ENCODE measurements at regions not wholly inside any gene's neighbourhood (a gene's known extent, or its start where the extent isn't known, plus 50 kb on each side); places are given as distances from the start of the nearest gene placed in this dataset.

DNA sequence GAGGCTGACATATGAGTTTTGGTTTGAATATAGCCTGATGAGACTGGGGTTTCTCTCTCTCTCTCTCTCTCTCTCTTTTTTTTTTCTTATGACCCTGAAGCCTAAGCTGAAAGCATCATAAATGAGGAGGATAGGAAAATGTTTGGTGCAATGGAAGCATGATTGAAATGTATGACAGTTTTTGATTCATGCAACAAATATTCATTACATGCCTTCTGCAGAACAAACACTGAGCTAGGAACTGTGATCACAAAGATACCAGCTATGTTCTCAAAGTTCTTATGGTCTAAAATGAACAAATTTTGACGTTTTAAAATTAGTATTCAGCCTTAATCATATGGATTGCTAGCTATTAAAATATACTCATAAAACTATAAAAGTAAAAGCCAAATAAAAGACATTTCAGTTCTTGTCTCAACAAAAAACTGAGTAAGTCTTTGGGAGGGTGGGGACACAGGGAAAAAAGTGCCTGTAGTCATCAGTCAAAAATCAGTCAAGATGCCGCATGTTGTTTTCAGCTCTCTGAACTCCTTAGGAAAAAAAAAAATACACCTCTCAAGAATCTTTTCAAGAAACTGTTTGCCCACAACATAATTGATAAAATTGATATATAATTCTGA is 57.2 kb downstream of the NKX6-1 start:
- DNase-seq = no peak

DNA sequence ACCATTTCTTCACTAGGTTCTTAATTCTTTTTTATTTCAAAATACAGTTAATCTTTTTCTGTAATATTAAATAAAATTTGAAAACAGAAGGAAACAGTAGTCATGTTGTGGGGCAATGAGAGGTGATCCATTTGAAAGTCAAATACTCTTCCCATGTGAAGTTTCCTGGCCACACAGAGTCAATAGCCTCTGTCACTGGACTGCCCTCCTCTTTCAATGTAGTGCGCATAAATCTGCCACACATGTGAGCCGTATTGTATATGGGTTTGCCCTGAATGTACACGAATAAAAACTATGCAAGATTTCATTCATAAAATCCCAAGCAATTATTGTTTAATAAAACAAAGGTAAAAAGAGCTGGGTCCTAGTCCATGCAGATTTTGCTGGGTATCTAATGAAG is 59.1 kb downstream of the NKX6-1 start:
- no peak for DNase-seq

DNA sequence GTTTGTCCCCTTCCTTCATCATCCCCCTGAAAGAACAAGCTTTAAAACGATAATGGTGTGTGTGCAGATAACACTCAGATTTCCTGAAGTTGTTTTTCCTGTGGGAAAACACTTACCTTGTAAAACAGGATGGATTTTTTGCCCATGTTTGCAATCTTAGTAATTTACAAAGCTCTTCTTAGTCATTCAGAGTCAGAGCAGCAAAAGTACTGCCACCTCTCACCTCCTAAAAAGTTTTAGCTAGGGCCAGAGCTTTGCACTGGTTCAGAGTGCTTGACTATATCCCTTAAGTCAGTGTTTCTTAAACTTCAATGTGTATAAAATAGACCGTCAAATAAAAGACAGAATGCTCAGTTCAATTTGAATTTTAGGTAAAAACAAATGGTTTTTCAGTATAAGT is 62.3 kb downstream of the NKX6-1 start:
- DNase-seq = no peak

DNA sequence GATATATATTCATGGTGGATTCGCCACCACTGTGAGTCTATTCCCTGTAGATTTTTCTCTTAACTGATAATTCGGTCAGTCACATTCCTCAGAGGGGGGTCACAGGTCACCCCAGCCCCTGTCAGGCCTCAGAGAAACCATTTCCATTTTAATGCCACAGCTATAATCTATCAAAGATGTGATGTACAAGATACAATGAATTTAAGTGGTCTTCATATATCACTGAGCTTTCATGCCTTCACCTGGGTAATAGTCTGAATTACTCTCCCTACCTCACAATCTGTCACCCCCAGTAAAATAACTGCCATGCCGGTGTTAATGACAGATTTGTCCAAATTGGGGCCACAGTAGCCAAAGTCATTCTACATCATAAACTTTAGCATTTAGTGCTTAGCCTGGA is 64.7 kb downstream of the NKX6-1 start:
- no peak for DNase-seq

DNA sequence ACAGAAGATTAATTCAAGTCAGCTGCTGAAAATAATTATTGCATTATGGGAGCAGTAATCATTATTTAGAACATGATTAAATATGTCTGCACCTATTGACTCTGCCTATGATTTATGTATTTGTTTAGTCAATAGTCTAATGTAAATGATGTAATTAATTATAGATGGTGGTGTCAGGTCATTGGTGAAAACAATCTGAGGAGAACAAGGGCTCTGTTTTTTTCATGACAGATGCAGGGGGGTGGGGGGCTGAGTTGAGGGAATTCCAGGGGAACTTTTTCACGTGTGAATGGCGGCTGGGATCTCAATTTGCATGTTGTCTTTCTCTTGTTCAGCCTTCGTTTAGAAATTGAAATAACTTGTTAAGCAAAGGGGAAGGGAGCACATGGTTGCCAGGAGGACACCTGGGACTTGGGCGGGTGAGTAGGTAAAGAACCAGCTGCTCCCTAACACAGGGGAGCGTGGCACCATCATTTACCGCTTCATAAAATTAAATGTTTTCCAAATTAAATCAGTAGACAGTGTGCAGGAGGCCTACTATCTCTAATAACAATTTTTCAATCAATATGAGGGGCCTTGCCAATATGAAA is 65.4 kb downstream of the NKX6-1 start:
- DNase-seq = no peak

DNA sequence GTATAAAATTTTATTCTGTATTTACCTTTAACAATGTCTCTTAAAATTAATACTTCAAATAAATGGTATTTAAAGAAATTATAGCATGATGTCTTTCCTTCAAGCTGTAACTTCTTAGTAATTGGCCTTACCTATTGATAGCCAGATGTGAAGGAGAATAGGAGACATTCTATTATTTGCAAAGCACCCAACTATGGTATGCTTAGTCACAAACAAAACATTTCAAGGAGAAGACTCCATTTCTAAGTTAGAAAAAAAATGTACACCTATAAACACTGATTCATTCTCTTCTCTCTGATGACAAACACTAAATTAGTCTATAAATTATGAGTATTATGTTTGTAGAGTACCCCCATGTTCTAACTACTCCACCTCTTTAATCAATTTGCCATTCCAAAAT is 66.4 kb downstream of the NKX6-1 start:
- DNase-seq = no peak

DNA sequence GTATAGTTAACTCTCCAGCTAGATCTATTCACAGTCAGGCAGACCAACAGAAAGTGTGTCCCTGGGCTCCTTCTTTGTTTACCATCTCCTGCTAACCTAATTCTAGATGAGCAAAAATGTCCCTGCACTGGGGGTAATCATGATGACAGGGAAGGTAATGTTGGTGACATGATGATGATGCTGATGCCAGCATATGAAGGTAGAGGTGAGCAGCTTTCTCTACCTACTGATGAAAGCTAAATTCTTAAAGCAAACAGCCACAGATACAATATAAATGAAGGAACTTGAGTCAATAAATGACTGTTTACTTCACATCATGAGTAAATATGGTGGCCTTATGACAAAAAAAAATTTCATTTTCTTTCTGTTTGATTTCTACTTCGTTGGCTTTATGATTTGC is 78.5 kb downstream of the NKX6-1 start:
- DNase-seq = no peak

DNA sequence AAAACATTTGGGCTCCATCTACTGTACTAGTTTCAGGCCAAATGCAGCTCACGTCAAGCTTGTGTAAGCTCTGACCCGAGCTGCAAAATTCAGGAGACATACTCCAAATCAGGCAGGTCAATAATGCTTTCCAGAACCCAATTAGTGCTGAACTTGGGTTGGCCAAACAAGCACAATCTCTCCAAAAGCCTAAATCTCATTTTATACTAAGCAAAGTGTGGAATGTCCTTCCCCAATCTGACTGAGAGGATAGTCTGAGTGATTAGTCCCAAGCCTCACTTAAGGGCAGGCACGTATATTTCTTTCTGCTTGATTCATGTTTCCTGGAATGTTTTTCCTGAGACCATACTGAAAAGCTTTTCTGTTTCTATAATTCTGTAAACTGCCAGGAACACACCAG is 79.9 kb downstream of the NKX6-1 start:
- no peak for DNase-seq

DNA sequence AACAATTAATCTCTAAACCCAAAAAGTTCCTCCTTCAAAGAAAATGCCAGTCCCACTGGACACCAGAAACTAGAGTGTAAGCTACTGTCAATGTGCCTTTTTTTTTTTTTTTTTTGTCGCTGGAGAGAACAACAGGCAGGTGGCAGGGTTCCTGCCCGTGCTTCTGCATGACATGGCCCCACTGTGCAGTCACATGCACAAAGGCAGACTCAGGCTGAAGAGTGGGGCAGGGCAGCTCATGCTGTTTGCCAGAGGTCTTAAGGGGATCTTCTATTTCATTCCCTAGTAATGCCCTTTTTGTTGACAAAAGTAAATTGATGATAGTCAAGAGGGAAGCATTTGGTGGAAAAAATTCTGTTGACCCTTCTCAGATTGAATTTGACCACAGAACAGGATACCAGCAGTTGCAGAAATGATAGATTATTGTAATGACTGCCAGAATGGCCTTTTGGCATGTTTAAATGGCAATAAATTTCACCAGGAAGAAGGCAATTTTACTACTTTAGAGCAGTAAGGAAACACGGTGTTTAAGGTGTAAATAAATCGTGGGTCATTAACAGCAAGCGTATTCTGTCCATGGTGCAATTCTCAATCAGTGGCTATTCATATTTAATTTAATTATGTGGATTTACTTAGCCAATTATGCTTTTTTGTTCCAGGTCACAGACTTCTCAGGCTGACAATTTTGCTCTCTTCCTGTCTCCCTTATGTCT is 80.9 kb downstream of the NKX6-1 start:
- DNase-seq = no peak

DNA sequence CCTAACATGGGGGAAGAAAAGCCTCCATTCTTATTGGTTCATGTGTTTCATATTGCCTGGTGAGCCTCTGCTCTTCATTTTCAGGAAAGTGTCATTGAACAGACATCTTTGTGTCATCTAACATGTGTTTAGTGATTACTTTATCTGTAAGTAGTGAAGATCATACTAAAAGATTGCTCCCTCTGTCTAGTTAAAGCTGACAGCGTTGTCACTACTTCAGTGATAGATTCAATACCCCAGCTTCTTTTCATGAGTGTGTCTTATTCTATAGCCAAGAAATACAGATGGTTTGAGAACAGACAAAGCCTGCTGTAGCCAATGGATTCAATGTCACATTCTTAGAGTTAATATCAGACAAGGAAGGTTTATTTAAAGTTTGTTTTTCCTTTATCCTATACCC is 85.1 kb downstream of the NKX6-1 start:
- DNase-seq = no peak

DNA sequence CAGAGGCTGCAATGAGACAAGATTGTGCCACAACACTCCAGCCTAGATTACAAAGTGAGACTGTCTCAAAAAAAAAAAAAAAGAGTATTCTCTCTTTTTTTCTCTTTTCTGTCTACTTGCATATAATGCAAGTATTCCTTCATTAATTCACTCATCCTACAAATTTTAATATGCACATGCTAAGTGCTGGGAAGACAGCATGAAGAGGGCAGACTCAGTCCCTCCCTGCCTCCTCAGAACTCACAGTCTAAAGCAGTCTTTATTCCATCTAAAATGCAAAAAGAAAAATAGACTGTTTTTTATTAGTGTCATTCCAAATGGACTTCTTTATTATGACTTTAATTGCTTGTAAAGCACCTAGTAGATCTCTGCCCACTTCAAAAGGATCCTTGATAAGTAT is 85.6 kb downstream of the NKX6-1 start:
- DNase-seq = no peak

DNA sequence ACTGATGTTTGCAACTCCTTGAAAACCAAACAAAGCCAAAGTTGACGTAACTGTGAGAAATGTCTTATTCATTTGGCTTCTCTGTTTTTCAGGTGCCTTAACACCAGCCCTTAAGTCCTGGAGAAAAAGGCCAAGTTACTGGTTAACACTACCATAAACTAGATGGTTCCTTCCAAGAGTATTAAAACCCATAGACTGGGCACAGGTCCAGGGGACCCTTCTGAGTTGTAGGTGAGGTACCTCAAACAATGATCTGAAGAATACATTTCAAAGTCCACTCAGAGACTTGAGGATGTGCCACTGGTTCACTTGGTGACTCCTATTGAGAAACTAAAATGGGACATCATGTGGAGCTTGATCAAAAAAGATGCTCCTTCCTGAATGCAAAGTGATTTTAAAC is 87.0 kb downstream of the NKX6-1 start:
- DNase-seq = no peak

DNA sequence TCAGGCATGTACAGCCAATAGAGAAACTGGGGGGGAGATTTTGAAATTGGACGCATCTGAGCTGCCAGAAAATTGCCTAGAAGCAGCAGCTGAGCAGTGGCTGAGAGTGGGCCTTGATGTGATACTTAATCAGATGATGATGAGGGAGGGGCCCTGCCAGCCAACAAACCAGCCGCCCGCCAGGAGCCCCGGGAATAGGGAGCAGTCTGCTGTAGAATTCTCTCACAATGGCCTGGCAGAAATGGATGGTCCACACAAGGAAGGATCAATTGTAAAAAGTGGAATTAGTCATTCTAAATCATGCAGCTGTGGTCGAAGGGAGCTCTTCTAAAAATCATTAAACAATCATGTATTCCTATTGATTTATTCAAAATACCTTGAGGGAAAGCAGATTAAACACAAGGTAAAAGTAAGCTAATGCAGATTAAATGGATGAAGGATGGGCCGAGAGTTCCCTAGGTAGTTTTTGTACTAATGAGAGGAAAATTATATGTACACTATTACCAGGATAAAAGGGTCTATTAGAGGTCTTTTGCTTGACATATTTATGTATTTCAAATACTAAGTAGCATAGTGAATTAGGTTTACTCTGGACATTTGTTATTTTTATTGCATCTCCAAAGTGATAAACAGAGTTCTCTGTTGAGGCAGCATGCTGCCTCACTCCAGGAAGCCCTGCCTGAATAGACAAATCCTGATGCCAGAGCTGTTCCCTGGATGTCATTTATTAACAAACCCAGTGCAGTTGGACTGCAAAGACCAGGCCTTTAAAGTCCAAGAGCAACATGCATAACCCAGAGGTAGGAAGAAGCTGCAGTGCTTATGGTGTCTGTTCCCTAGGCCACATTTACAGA is 91.3 kb downstream of the NKX6-1 start:
- no peak for DNase-seq

DNA sequence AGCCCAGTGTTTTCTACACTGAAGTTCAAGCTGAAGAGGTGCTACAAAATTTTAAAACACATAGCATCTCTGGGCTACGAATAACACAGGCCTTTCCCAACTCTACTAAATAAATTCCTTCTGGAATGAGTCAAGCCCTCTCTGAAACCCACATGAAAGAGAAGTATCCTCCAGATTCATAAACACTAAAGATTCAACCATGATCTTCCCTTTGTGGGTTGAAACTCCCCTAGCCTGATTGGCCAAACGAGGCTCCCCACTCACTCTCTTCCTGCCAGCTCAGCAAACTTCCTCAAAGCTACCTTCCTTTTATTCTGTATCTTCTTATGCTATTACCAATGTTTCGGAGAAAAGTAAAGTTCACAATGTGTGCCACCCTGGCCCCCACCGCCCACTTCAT is 95.4 kb downstream of the NKX6-1 start:
- DNase-seq = no peak

DNA sequence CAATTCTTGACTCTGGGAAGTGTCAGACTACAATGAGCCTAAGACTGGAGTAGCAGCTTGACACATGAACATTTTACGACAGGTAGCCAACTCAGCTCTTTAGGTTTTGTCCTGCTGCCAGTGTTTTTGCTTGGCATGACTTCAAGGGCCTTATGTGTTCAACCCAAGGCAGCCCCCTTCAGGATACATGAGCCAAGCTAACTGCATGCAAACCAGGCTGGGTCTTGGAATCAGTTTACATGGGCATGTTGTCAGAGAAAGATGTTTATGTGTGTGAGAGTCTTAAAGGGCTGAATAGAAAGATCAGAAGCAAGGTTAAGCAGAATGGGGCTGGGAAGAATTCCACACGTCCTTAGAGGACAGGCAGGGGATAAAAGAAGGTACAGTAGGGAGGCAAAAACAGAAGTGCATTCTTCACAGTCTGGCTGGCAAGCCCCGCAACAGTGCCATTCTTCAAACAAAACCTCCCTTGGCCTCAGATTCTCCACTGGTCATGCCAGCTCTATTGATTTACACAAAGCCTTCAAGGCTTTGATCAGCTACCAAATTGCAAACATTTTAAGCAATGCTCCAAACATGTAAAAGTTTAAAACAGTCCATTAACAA is 97.3 kb downstream of the NKX6-1 start:
- no peak for DNase-seq

DNA sequence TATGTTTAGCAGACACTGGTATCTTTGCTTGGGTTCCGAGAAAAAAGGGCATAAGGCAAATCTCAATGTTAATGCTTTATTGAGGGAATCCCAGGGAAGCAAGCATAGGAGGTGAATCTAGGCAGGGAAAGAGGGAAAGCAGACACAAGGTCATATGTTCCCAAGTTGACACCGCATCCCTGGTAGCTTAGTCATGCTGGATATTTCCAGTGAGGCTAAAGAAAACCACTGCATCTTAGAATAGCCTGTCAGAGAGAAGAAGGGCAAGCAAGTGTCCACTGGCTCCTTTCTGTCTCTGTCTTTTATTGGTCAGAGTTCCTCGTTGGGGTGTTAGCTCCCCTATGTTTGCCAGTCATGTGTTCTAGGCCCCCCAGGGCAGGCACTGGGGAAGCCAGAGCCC is 104.7 kb downstream of the NKX6-1 start:
- DNase-seq = no peak

DNA sequence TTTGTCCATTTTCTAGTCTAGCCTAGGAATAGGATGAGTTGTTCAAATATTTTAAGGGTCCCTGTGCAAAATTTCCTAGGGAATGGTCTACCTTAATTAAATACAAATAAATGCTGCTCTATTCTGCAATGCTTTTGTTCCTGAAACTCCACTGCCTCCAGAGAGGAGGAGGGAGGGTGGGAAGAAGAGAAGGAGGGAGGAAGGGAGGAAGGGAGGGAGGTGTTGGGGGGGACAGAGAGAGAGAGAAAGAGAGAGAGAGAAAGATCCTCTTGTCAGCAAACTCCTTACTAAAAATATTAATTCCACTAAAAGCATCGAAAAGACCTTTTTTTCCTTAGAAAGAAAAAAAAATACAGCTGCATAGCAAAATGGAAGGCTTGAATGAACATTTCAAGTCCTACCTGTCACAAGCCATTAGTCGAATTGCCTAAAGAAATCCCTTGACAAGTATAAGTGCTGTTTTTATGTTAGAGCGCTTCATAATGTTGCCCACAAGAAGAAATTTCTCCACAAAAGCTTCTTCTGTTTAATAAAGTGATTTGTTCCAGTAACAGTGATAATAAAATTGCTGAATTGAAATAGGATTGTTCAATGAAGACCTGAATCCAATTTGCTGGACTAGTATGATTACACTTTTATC is 106.0 kb downstream of the NKX6-1 start:
- DNase-seq = no peak

DNA sequence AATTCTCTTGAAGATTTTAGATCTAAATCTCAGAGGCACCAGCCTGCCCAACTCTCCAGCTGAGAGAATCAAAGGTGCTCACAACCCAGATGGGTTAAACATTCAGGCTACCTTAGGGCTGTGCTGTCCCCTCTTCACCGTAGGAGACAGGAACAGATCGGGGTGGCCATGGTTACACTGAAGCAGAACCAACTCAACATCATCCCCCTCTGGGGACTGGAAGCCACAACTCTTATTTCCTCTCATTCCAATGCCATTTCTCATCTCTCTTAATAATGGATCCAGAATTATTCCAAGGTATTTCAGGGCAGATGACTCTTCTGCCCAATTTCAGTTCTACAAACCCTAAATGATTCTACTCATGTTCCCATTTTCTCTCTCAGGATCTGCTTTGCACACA is 109.7 kb downstream of the NKX6-1 start:
- no peak for DNase-seq

DNA sequence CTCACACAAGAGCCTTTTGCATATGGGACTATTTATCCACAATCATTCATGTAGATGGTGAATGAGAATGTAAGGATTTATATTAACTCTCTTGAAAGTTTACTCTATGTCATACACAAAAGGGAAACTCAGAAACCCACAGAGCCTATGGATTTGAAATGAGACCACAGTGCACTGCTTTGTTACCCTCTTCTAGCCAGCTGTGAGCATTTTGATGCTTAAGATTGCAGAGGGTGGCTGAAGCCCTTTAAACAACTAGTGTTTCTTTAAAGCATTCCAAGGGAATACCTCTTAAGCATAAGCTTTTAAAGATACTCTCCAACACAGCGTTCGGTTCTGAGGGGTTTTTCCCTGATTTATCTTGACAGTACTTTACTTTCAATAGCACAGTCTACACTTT is 113.9 kb downstream of the NKX6-1 start:
- DNase-seq = no peak

DNA sequence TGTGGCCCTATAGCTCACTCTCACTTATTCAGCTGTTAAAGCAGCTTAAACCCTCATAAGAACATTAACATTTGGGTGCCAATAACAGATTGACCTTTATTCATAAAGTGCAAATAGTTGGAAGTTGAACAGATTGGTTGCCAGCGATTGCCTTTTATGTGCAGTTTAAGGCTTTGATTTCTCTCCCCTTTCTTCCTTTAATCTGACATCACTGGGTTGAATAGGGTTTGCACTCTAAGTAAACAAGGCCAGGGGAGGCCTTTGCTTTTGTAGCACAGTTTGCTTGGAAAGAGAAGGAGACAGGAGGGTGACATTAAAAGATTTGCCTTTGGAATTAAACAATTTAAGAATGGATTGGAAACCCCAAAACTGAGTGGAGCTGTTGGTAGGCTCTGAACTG is 114.3 kb downstream of the NKX6-1 start:
- no peak for DNase-seq

DNA sequence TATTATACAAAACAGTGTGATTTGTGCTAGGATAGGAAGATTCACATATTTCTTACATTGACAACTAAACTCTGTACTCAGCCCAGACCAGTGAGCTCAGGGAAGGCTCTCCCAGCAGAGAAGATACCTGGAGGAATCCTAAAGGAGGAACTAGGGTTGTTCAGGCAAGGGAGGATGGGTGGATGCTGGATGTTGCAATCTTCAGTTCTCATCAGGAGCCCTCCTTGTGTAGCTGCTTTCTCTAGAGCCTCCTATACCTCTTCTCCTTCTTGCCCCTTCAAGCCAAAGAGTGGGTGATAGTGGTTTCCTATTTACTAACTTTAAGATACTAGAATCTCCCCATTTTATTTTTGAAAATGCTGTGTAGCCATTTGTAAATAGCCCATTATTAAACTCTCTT is 117.3 kb downstream of the NKX6-1 start:
- no peak for DNase-seq

DNA sequence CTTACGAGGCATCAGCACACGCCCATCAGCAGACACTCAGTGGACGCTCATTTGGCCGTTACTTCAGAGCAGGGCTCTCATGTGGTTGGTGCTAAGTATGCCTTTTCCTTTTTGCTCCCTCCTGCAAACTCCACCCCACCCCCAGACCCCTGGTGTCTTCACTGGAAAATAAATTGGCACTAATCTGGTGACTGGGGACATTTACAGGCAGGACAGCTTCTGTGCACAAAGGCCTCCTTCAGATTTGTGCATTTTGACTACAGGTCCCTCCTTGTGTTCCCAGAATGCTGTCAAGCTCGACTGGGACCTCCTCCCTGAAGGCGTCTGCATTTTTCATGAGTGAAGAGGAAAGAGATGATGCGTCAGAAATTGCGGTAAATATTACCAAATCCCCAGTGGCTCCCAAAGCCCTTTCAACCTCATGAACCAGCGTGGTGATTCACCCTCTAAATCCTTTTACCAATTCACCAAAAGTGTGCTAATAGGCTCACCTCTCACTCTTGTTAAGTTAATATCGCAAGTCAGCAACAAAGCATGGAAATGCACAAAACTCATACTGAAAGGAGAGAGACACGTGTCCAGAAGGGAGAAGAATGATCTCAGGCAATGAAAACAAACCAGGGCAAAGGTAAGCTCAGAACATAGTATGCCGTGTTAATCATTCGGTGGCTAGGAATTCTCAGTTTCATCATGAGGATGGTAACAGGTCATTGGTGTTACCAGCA is 119.0 kb downstream of the NKX6-1 start:
- no peak for DNase-seq

Data from activated CD4-positive, alpha-beta T cell treated with anti-CD3 and anti-CD28 coated beads, Interleukin-2, Interleukin-6, amounts not matched to agents 100 ng/mL and 50 ng/mL, durations not matched to agents 16 hours and 8 hours (primary cell).